ACC112 (cell line): ENCODE measurements at regions not wholly inside any gene's neighbourhood (a gene's known extent, or its start where the extent isn't known, plus 50 kb on each side); places are given as distances from the start of the nearest gene placed in this dataset.

Experiments
- H2AFZ ChIP-seq: fragments of 200-600 bp; sonication (generic); one replicate; pipeline ENCODE4 v1.6.0; 2017; ENCODE audit warnings: antibody characterized with exemption, low read length; ENCODE audit not compliant: unreplicated experiment
- H3K27ac ChIP-seq: fragments of 200-600 bp; sonication (generic); 2 replicates; pipeline ENCODE4 v1.5.1; 2014; ENCODE audit warnings: low read depth, mild to moderate bottlenecking, antibody characterized with exemption, low read length, moderate library complexity
- H3K27me3 ChIP-seq: fragments of 200-600 bp; sonication (generic); 2 replicates; pipeline ENCODE4 v1.6.1; 2014; ENCODE audit warnings: mild to moderate bottlenecking, antibody characterized with exemption, low read length, moderate library complexity, mixed read lengths; ENCODE audit not compliant: insufficient read depth
- H3K36me3 ChIP-seq: fragments of 200-600 bp; sonication (generic); 2 replicates; pipeline ENCODE4 v1.6.1; 2016; ENCODE audit warnings: mild to moderate bottlenecking, antibody characterized with exemption, low read length, moderate library complexity, mixed read lengths; ENCODE audit not compliant: insufficient read depth
- H3K4me1 ChIP-seq: fragments of 200-600 bp; sonication (generic); one replicate; pipeline ENCODE4 v1.6.1; 2016; ENCODE audit warnings: low read length, mixed read lengths; ENCODE audit not compliant: insufficient read depth, unreplicated experiment, control insufficient read depth
- H3K4me3 ChIP-seq: fragments of 200-600 bp; sonication (generic); 2 replicates; pipeline ENCODE4 v1.5.1; 2014; ENCODE audit warnings: mild to moderate bottlenecking, low read depth, low read length
- H3K79me2 ChIP-seq: fragments of 200-600 bp; sonication (generic); one replicate; pipeline ENCODE4 v1.6.0; 2016; ENCODE audit warnings: low read length; ENCODE audit not compliant: control insufficient read depth, unreplicated experiment, insufficient read depth

DNA sequence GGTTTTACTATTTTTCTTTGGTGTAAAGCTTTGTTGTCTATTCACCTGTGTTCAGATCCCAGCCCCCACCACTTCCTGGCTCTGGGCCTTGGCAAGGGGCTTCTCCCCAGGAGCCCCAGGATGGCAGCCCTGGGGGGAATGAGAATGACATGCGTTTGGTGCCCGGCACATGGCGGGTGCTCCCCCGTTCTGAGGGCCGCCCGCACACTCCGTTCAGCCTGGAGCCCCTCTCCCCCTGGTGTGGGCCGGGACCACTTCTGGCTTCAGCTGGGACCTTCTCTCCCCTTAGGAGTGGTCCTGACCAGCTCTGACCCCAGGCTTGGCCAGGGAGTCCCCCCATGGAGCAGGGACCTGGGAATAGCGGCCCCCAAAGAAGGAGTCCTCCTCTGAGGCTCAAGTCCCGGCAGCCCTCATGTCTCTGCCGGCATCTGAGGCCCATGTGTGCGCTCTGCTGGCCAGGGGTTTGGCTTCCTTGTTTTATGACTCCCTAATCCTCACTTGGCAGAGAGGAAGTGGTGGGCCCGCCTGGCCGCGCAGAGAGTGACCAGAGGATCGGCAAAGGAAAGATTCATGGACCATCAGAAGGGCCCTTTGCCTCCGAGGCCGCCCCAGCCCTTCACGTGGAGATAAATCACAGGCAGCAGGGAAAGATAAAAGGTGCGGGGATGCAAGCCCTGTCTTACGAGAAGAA is 57.0 kb upstream of the LMX1B start:
- peaks cover 29% of the 10 kb centered on the region for H3K27me3 ChIP-seq
- no peaks in the 10 kb centered on the region for H3K36me3 ChIP-seq
- no peak overlapping the region for H3K27ac ChIP-seq
- H3K4me1 ChIP-seq = no peaks in the 10 kb centered on the region
- no peaks in the 10 kb centered on the region for H3K79me2 ChIP-seq
- no peak overlapping the region for H2AFZ ChIP-seq
- H3K4me3 ChIP-seq = no peak overlapping the region

DNA sequence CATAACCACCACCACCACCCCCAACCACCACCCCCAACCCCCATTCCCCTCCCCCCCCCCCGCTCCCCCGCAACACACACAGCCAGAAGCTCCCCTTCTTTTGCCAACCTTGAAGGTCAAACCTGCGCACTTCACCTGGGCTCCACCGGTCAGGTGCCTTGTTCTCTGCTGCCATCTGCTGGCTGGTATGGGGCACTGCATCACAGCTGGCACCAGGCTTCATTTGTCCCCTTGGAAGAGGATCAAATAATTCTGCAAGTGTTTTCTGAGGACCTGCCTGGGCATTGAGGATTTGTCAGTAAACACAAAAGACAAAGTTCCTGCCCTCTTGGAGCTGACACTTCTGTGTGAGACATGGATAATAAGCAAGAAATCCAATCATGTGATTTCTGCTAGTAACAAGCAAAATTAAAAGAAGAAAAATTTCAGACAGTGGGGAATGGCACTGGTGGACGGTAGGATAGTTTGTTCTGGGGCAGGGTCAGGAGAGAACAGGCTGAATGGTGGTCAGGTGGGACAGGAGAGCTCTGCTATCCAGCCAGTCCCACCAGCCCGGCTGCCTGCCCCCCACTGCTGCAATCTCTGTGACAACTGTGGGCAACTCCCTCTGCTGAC is 55.6 kb upstream of the LMX1B start:
- H3K27ac ChIP-seq = no peak overlapping the region
- no peaks in the 10 kb centered on the region for H3K4me1 ChIP-seq
- H2AFZ ChIP-seq = no peak overlapping the region
- H3K4me3 ChIP-seq = no peak overlapping the region
- H3K27me3 ChIP-seq = peaks cover 44% of the 10 kb centered on the region
- H3K36me3 ChIP-seq = no peaks in the 10 kb centered on the region
- no peaks in the 10 kb centered on the region for H3K79me2 ChIP-seq

DNA sequence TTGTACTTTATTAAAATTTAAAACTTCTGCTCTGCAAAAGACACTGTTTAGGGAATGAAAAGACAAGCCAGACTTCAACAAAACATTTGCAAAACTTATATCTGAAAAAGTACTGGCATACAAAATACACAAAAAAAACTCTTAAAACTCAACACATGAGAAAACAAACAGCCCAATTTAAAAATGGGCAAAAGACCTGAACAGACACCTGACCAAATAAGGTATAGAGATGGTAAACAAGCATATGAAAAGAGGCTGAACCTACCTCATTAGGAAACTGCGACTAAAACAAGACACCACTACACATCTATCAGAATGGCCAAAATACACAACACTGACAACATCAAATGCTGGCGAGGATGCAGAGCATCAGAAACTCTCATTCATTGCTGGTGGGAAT is 54.4 kb upstream of the LMX1B start:
- H3K27ac ChIP-seq = no peak overlapping the region
- no peaks in the 10 kb centered on the region for H3K79me2 ChIP-seq
- no peaks in the 10 kb centered on the region for H3K4me1 ChIP-seq
- H2AFZ ChIP-seq = no peak overlapping the region
- H3K4me3 ChIP-seq = no peak overlapping the region
- H3K27me3 ChIP-seq = peaks cover 50% of the 10 kb centered on the region
- no peaks in the 10 kb centered on the region for H3K36me3 ChIP-seq

DNA sequence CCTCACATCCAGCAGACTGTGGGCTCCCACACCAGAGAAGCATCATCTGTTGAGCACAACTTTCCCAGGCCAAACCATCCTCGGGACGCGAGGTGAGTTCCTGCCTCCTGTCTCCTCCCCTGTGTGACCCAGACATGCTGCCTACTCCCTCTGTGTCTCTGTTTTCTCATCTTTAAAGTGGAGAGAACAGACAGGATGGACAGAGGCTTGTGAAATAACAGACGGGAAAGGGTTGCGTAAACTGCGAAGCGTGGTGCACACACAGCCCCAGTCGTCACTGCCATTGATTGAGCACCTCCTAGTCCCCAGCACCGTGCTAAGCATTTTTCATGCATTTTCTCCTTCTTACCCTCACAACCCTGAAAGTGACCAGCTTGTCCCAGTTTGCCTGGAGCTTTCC is 52.1 kb upstream of the LMX1B start:
- Histone ChIP-seq H3K36me3 (no peaks in the 10 kb centered on the region), H3K4me3 (no peak overlapping the region), H2AFZ (no peak overlapping the region), H3K27ac (no peak overlapping the region), H3K79me2 (no peaks in the 10 kb centered on the region), H3K4me1 (no peaks in the 10 kb centered on the region), H3K27me3 (peaks cover 72% of the 10 kb centered on the region)

DNA sequence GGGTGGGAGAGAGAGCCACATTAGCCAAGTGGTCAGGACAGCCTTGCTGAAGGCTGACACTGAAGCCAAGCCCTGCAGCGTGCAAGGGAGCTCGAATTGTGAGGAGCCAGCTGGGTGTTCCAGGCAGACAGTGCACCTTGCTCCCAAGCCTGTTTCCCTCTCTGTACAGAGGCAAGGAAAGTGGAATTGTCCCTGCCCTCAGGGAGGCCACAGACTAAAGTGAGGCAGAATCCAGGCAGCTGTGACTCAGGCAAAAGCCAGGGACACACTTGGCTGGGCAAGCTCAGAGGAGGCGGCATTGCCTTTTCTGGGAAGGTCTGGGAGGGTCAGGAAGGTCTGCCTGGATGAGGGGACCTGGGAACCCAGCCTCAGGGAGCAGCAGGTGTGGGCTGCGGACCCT is 50.2 kb upstream of the LMX1B start:
- Histone ChIP-seq H2AFZ (no peak overlapping the region), H3K79me2 (no peaks in the 10 kb centered on the region), H3K4me1 (no peaks in the 10 kb centered on the region), H3K4me3 (no peak overlapping the region), H3K36me3 (no peaks in the 10 kb centered on the region), H3K27ac (no peak overlapping the region), H3K27me3 (peaks cover 80% of the 10 kb centered on the region)
